Erythroblast (primary cell): ENCODE measurements at regions not wholly inside any gene's neighbourhood (a gene's known extent, or its start where the extent isn't known, plus 50 kb on each side); places are given as distances from the start of the nearest gene placed in this dataset.
"Not testable (repeated sequence)": the region's sequence is repeated elsewhere in the genome, so short reads cannot be mapped to it uniquely, and the experiment has no call there.

Source experiments
- DNase-seq, 2 experiments: peaks; one replicate each; lab custom pipeline; 2025; lab: John Stamatoyannopoulos, UW
- GATA1 ChIP-seq: IDR thresholded peaks from 2 replicates; pipeline ENCODE4 v1.6.1; 2011; ENCODE audit warnings: low read depth, mild to moderate bottlenecking, control low read depth, low read length, moderate library complexity
- POLR2A ChIP-seq: IDR thresholded peaks from 2 replicates; pipeline ENCODE4 v1.6.1; 2011; ENCODE audit warnings: mild to moderate bottlenecking, low read length

- DNase-seq: no peak
- TF ChIP-seq POLR2A (no peak), GATA1 (no peak)
Measured at GRCh38 chr2:8344144-8345097, 337.4 kb upstream of the ID2 start.

- no peak for DNase-seq
- TF ChIP-seq GATA1 (no peak), POLR2A (no peak)
Measured at GRCh38 chr2:8345200-8345599, 336.7 kb upstream of the ID2 start.

- TF ChIP-seq GATA1: no peak
- no peak for TF ChIP-seq POLR2A
- no peak for DNase-seq
Measured at GRCh38 chr2:8346208-8346607, 335.6 kb upstream of the ID2 start.

- TF ChIP-seq POLR2A (no peak), GATA1 (no peak)
- DNase-seq: peak; percentile 69 to 83
Measured at GRCh38 chr2:8346706-8347430, 335.0 kb upstream of the ID2 start.

- DNase-seq: not testable (repeated sequence)
Measured at GRCh38 chr2:8348911-8349310, 332.9 kb upstream of the ID2 start.

- TF ChIP-seq GATA1: no peak
Measured at GRCh38 chr2:8352296-8352695, 329.6 kb upstream of the ID2 start.

GRCh38 chr2:8352989-8353388, 328.9 kb upstream of the ID2 start:
- no peak for DNase-seq
- TF ChIP-seq GATA1 (no peak), POLR2A (no peak)

More at GRCh38 chr2:8352296-8352695, 329.6 kb upstream of the ID2 start:
- DNase-seq: no peak

- no peak for DNase-seq
Measured at GRCh38 chr2:8355102-8355859, 326.6 kb upstream of the ID2 start.

GRCh38 chr2:8357738-8358518, 323.9 kb upstream of the ID2 start:
- DNase-seq: no peak
- TF ChIP-seq POLR2A: no peak
- TF ChIP-seq GATA1: no peak

More at GRCh38 chr2:8355102-8355859, 326.6 kb upstream of the ID2 start:
- no peak for TF ChIP-seq POLR2A
- no peak for TF ChIP-seq GATA1

GRCh38 chr2:8361930-8362329, 319.9 kb upstream of the ID2 start:
- no peak for DNase-seq
- no peak for TF ChIP-seq GATA1
- no peak for TF ChIP-seq POLR2A

GRCh38 chr2:8363161-8363560, 318.7 kb upstream of the ID2 start:
- DNase-seq: no peak
- TF ChIP-seq GATA1: no peak
- no peak for TF ChIP-seq POLR2A

- TF ChIP-seq POLR2A (no peak), GATA1 (no peak)
- DNase-seq: no peak
Measured at GRCh38 chr2:8364668-8365067, 317.2 kb upstream of the ID2 start.

- TF ChIP-seq GATA1 (no peak), POLR2A (no peak)
- no peak for DNase-seq
Measured at GRCh38 chr2:8365331-8365910, 316.4 kb upstream of the ID2 start.
